ENCODE measurements at regions not wholly inside any gene's neighbourhood (a gene's known extent, or its start where the extent isn't known, plus 50 kb on each side); places are given as distances from the start of the nearest gene placed in this dataset.
A peak's percentile ranks its signal among the peaks of the same experiment; 100 is the strongest.

DNA sequence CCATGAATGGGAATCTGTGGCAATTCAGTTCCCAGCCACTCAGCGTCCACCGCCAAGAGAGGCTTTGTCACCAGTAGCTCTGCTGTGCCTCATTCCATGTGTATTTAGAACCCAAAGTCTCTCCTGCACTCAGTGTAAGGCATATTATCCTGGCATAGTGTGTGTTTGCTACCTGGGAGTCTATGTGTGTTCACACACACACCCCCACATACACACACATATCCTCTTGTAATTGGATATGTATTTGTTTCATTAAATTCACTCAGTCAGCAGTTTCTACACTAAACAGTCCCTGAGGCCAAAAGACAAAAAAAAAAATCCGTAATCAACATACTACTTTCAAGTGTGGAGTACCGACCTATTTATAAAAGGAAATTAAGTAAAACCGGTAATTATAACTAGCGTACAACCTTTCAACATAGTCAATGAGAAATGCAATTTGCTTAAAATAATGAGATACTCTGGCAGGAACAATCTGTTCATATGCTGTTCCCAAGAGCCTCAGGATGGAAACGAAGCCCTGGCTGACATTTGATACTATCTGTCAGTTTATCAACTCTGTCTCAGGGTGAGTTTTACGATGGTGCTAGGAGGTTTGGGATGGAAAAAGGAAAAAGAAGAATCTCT lies 425.8 kb upstream of the CELF2 start:
- no peak for DNase-seq (ENCODE audit: low spot score)

DNA sequence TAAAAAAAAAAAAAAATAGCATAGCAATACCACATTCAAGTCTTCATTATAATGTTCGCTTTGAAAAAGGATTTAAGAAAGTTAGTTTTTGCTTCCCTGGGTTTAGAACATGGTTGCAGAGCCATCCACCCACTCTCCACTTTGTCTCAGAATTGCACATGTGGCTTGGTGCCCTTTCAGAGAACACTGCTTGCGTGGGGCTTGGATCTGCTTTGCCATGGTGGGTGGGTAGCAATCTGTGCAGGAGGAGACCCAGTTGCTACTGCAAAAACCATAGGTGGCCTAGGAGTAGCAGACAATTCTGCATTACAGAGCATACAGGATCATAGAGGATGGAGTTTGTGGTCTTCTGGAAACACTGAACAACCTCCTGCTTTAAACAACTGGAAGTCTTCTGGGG lies 421.4 kb upstream of the CELF2 start:
- DNase-seq (ENCODE audit: low spot score): no peak

DNA sequence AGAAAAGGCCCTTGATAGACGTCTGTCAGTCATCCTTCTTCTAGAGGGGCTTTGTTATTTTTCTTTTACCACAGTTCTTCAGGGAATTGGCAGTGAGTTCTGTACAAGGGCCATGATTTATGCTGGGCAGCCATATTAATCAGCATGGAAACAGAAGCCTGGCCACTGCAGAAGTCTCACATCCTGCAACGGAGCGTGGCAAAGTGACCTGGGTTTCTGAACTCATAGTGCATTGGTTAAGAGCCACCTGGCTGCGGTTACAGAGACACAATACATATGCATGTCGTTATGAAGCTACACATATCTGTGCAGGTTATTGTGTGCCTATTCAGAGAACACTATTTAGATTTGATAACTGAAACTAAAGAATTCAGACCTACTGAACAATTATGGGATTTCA lies 419.4 kb upstream of the CELF2 start:
- no peak for DNase-seq (ENCODE audit: low spot score)

DNA sequence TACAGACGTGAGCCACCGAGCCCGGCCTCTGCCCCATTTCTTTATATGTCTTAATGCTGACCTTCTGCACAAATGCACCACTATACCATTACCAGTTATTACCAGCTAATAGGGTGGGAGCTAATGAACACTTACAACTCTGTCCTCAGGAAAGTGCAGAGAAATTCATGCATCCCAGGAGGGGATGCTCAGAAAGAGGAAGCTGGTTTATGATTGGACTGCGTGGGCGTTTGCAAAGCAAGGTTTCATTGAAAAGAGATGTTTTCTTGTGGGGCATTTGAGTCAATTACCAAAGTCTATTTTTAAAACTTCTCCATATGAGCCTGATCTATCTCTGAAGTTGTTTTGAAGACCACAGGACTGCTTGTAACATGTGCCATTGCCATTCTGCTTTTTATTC lies 417.7 kb upstream of the CELF2 start:
- no peak for DNase-seq (ENCODE audit: low spot score)

DNA sequence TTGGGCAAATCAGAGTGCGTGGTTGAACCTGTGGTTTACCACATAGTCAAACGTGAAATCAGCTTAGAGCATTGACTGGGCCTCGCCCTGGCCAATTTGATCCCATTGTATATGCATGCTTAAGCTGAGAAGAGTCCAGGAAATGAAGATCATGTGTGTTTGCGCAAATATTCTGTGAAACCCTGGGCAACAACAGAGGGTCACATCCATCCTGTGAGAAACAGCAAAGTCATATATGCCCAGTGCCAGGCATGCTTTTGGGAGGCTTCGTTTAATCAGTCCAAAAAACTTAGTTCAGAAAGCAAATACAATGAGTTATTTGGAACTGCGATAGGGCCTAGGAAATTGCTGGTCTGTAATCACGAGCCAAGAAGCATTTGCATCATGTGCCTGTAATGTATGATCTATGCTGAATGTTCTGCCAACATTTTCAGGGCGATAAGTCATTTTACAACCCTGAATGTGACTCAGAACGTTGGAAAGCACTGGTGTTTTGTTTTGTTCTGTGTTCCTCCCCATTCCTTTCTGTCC lies 412.1 kb upstream of the CELF2 start:
- no peak for DNase-seq (ENCODE audit: low spot score)

DNA sequence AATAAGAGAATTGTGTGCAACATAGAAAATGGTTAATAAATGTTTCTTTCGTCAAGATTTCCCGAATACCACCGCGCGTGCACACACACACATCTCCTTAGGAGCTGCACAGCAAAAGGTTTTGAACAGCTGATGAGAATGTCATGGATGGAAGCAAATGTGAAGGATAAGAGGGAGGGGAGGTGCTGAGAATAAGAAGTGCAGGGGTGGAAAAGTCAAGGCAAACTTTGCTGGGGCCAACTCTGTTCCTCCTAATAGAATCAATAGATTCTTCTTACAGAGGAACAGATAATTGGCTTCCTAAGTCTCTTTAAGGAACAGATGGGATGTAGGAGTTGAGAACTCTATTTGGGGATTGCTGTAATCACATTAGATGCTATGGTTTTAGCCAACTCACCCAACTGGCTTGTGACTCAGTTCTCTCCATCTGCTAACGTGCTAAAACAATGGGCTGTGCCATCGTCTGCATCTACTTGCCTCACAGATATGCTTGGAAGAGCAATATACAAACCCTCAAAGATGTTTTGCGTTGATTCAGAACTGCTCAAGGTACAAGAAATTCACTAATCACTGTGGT lies 408.2 kb upstream of the CELF2 start:
- peak; percentile 34 for DNase-seq (ENCODE audit: low spot score)

DNA sequence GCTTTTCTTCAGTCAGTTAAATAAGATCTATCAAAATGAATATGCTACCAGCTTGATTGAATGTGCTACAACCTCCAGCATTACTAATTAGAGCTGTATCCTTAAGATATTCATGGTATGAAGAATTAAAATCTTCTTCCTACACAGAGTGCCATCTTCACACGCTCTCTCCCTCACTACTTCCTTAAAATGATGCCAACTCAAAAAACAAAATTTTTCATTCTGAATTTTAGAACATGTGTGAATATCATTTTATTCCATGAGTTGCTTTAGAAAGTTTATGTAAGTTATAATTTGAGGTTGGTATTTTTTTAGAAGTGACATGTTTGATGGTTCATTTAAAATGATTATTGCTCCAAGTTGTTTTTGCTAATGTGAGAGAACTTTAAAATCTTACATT lies 407.5 kb upstream of the CELF2 start:
- no peak for DNase-seq (ENCODE audit: low spot score)

DNA sequence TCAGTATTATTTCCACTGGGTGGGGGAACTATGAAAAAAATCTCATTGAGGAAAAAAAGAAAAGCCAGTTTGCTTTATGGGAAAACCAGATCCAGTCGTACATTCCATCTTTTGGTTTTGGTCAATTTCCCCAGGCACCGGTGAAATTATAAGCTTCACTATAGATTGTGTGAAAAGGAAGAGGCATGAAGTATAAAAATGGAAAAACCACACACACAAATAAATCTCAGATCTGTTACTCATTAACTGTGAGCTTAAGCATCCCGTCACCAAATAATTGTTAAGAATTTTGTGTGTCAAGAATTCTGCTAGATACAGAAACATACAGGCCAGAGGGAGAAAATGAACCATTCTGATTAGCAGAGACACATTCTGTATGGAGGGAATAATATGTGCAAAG lies 405.5 kb upstream of the CELF2 start:
- no peak for DNase-seq (ENCODE audit: low spot score)

DNA sequence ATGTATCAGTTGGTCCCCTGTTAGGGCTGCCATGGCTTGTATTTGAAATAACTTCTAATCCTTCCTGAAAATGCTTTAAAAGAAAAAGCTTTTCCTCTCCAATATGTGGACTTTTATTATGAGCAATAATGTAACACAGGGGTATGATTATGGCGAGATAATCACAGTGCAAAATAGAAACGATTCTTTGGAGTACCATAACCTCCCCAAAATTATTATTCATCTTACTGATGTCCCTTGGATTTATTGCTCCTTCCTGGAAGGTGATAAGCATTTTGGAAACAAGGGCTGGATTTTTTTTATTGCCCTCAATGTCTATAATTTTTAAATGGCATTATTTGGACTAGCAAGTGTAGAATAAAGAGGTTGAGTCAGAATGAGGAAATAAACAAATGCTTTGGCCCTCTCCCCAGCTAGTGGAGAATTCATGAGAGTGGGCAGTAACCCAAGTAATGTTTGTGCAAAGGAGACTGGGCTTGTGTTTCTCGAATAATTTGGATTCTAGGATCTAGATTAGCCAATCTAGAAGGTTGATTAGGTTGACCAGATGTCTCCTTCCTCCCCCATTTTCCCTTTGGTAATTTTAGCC lies 403.9 kb upstream of the CELF2 start:
- no peak for DNase-seq (ENCODE audit: low spot score)

DNA sequence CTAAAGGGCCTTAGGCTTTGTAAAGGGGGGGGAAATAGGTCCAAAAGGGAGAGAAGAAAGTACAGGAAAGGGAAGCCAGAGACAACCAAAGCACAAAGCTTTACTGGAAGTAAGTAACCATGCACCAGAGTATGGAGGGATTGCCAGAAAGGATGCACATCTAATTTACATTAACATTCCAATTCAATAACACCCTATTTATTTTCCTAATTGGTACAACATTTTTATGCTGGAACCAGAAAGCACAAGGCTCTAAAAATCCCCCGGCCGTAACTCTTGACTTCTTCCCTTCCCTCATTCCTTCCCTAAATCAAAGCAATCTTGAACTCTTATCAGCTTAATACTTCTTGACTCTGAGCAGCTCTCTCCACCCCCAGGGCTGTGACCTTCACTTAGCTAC lies 400.0 kb upstream of the CELF2 start:
- DNase-seq (ENCODE audit: low spot score): no peak

DNA sequence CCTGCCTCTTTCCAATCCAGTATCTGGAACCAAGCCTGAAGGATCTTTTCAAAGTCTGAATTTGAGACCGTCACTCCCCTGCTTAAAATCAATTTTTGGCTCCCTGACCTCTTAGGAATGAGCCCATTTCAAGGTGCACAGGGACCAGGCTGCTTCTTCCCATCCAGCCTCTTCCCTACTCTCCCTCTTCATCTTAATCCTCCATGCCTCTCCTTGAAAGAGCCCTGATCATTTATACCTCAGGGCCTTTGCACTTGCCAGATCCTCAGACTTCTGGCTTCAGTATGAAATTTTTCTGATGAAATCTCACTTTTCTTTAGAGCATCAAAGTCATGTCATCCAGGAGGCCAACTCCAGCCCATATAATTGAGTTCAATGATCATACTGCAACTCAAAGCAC lies 399.5 kb upstream of the CELF2 start:
- DNase-seq (ENCODE audit: low spot score): no peak

DNA sequence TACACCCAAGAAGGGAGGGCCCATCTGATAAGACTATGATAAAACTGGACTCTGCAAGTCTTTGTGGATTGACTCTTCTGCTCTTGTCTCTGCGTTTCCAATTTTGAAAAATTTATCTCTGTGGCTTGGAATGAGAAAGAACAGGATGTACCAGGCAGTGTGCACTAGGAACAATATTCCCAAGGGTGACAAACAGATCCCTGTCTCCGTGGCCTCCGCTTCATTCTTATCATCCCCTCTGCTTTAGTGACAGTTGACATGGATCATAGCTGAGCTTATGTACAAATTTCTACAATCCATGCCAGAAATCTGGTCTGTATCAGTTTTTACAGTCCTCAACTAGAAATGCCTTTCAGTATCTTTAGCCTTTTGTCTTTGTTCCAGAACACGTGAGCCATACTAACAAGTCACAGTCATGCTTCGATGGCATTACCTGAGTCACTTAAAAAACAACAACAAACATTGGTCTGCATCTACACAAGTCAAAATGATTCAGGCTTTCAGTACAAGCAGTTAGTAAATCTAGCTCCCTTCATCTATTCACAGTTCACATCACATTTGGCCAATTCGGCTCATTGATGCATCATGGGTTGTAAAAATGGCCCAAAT lies 393.6 kb upstream of the CELF2 start:
- no peak for DNase-seq (ENCODE audit: low spot score)

DNA sequence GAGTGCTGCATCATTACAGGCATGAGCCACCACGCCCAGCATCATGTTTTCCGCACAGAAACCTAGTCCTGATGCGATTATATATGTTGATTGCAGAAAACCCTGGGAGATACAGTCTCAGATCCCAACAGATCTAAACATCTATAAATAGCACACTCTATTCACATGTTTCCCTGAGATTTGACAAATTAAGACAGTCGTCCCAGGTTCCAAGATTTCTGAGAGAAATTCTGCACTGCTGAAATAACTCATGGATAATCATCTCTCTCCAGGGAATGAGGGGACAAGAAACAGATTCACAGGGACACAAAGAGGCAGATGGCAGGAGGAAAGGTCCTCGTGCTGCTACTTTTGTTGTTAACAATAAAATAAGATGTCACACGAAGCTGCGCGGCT lies 393.1 kb upstream of the CELF2 start:
- DNase-seq (ENCODE audit: low spot score): no peak

DNA sequence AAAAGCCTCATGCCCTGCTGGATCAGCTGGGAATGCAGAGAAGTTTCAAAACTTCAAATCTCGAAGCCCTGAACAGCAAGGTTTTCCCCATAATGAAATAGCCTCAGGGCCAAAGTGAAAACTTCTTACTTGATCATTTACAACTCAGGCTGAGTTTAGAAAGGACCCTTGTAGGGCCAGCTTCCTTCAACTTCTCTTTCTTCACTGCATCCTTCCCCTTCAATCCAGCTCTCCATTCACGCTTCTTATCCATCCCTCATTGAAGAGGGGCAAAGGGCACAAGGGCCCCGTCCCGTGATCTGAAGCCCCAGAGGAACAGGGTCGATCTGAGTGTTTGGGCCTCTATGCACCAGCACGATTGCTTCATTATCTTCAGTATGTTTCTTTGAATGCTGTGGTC lies 392.2 kb upstream of the CELF2 start:
- DNase-seq (ENCODE audit: low spot score): no peak

DNA sequence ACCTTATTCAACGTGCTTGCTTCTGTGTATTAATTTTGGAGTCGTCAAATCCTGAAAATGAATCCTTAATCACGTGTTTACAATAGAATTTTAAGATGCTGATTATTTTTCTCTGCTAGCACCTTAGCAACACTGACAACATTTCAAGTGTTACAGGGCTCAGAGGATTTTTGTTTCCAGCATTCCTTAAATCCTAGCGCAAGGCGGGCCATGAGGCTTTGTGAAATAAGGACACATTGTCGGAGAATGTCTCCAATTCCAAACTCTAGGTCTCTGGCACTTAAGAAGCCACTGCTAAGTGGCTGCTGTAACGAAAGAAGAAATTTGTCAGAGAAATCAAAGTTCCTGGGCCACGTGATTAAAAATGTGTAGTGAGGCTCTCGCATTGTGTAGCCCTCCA lies 390.9 kb upstream of the CELF2 start:
- DNase-seq (ENCODE audit: low spot score): no peak

DNA sequence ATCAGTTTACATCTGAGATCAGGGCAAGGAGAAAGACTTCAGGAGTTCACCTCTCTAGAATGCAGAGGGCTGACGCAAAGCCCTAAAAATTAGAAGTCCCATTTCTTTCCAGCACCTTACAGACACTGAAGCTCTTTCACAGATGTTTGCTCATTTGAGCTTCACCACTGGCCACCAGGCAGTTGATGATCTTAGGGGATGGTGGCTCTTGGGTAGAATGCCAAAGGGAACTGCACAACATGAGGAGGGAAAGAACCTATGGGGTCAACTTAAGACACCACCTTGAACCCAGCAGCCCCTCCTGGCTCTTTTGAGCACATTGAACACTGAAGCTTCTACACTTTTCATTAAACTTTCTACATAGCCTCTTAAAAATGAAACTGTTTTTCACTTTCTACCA lies 390.3 kb upstream of the CELF2 start:
- no peak for DNase-seq (ENCODE audit: low spot score)

DNA sequence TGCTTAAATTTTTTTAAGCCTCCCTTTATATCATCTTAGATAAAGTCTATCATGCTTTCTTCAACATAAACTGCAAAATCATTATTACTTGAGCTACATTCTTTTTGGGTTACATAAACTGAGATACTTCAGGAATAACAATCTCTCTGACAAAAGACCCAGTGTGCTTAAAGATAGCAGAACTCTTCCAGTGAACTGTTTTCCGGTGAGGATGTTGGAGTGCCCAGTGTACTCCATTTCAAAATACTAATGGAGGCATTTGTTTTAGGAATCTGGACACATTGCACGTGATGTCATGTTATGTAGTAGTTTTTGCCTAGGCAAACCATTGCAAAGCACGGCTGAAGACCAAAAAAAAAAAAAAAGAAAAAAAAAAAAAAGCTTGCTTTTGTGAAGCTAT lies 388.2 kb upstream of the CELF2 start:
- no peak for DNase-seq (ENCODE audit: low spot score)

DNA sequence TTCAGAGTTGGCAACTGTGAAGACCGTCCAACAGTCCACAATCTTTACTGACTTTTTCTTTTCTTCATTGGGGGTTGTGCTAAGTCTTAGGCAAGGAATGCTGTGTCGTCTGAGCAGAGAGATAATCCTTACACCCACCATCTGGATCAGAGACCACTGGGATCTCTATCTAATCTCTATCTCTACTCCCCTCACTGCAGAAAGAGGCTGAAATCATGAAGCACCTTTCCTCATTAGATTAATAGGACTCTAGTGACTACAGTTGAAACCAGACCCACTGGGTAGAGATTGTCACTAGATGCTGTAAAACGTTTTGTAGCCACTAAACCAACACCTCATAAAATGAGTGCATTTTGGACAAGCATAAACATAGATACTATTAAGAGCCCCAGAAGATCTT lies 387.4 kb upstream of the CELF2 start:
- peak; percentile 69 for DNase-seq (ENCODE audit: low spot score)

DNA sequence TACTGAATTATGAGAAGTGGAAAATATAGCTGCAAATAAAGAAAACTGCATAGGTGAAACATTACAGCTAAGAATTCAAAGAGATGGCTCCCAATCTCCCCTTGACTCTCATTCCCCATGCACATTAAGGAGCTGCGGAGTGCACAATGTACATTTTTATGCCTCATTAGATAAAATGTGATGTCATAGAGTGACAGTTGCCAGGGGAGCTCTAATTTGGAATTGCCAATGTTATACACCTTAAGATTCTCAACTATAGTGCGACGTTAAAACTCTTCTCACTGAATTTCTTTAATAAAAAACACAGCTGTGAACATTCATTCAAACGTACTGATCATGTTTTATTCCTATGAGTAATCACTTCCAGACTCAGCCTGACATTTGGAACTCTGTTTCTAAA lies 386.9 kb upstream of the CELF2 start:
- no peak for DNase-seq (ENCODE audit: low spot score)

DNA sequence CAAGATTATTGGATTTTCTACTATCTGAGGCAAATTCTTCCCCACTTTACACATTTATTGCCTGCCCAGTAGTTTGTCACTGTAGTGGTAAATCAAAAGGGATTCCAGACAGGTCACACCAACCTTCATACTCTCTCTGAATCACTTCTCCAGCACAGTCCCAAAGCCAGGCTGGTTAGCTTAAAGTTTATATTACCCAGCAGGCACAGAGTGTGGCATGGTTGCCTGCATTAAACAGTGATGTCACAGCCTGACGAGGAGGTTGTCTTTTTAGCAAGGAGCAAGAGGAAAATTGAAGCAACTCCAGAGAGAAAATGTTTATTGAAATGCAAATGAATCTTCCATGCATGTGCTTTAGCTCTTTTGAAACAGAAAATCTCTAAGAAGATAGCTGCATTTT lies 375.5 kb upstream of the CELF2 start:
- no peak for DNase-seq (ENCODE audit: low spot score)

DNA sequence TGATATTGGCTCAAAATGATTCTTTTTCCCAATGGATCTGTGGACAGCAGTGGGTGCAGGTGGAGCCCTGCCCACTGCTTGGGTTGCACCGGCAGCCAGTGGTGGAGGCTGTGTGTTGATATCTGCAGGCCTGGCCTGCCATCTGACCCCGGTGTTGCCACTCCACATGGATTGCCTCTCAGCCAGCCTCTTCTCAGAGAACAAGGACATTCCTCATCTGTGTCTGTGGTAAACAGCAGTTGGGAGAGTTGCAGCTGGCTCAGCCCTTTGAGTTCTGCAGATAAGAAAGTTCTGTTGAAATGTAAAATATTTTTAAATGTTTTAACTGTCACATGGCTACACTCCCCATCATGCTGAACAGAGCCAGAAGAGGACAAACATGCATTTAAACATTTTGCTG lies 374.9 kb upstream of the CELF2 start:
- no peak for DNase-seq (ENCODE audit: low spot score)

DNA sequence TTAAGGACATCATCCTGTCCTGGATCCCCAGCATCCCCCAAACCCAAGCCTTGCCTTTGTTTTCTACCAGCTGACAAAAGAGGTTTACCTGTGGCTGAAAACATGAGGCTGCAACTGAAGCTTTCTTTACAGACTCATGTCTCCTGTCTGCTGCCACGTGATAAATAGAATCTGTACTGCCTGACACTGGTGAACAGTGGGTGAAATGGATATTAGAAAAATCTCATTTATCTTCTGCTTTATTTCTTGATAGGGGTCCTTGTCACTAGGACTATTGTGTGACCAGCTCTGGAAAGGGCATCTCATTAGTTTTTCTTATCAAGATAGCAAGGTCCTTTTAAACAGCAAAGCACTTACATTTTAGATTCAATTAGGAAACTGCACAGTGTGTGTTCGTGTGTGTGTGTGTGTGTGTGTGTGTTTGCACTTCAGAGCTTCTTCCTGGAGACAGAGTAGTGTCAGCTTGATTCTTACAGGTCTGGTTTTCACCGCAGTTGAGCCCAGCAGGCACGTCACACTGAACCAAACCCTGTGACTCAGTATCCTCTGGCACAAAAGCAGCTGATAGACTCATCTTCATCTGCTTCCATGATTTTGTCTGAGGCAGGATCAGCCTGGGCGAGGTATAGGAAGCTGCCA lies 373.5 kb upstream of the CELF2 start:
- DNase-seq (ENCODE audit: low spot score): no peak

Measured in D341Med (cell line).